ENCODE measurements at regions not wholly inside any gene's neighbourhood (a gene's known extent, or its start where the extent isn't known, plus 50 kb on each side); places are given as distances from the start of the nearest gene placed in this dataset.

- TF ChIP-seq CTCF (IDR thresholded peaks at IDR 0.05; ENCODE audit: insufficient read depth, low read depth, low read length), result no peak
- no peak for TF ChIP-seq EZH2 (IDR thresholded peaks at IDR 0.05; ENCODE audit: insufficient read depth, low read length)
These were observed 369.9 kb downstream of the BTBD3 start for GRCh38 chr20:12287575-12287974.
